ENCODE measurements at regions not wholly inside any gene's neighbourhood (a gene's known extent, or its start where the extent isn't known, plus 50 kb on each side); places are given as distances from the start of the nearest gene placed in this dataset.

DNA sequence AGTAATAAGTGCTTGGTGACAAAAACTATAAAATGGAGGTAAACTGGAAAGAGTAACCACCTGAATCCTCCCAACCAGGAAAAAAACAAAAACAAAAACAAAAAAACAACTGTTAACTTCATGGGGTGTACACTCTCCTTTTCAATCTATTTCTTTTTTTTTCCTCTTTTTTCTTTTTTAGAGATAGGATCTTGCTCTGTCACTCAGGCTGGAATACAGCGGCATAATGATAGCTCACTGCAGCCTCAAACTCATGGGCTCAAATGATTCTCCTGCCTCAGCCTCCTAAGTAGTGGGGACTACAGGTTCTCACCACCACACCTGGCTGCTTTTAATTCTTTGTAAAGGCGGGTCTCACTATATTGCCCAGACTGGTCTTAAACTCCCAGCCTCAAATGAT, 76.8 kb downstream of the PHLDA1 start:
- Histone ChIP-seq H3K9ac (ENCODE audit: insufficient read depth in 1 of 2, low read depth in 2 of 2, low read length in 2 of 2) (no peak overlapping the region), H3K9me1 (ENCODE audit: control insufficient read depth, insufficient read depth, low read length) (no peaks in the 10 kb centered on the region), H3K79me2 (ENCODE audit: control insufficient read depth, insufficient read depth, low read length) (no peaks in the 10 kb centered on the region), H3K36me3 (ENCODE audit: control insufficient read depth, insufficient read depth, low read length) (no peaks in the 10 kb centered on the region), H3K27ac (ENCODE audit: extremely low read depth, low read depth, low read length) (no peak overlapping the region), H3K4me1 (replicated peaks in 1 of 2; ENCODE audit: control insufficient read depth in 2 of 2, insufficient read depth in 2 of 2, low read length in 2 of 2) (peaks cover 0 to 19% of the 10 kb centered on the region in 2 experiments; a peak in 3 of 5 replicates), H2AFZ (ENCODE audit: low read depth, low read length) (no peak overlapping the region), H4K20me1 (replicated peaks; ENCODE audit: control insufficient read depth, insufficient read depth, low read length) (no peaks in the 10 kb centered on the region), H3K4me2 (ENCODE audit: insufficient read depth, low read length) (no peak overlapping the region), H3K27me3 (ENCODE audit: control insufficient read depth in 2 of 2, insufficient read depth in 2 of 2, low read length in 2 of 2) (no peaks in the 10 kb centered on the region), H3K4me3 (no peak overlapping the region), H3K9me3 (replicated peaks; ENCODE audit: control insufficient read depth, insufficient read depth, low read depth, low read length) (no peaks in the 10 kb centered on the region)
- in situ Hi-C loops (cut with MboI) (no loop called here), intact Hi-C loops (cut with micrococcal nuclease) (loop anchor here (5.0 kb wide), 1 partner anchor 78 kb away; the partner anchor contains the start of gene PHLDA1)
- ATAC-seq, result peak; percentile 46
- peak; percentile 35 for FAIRE-seq
- BruUV-seq (replicated peaks), result no TSS peak
- no peak for DNase-seq (ENCODE audit: extremely low read depth in 1 of 4, low spot score in 3 of 4)
- TF ChIP-seq KDM1A (IDR thresholded peaks at IDR 0.05), result 0 out of 4 replicates have a peak, but pooled peaks of 1 of the 2 experiments have one; percentile 11
- TF ChIP-seq NBN (IDR thresholded peaks at IDR 0.05; ENCODE audit: low read depth), result no peak
- TF ChIP-seq, protein P1, sequence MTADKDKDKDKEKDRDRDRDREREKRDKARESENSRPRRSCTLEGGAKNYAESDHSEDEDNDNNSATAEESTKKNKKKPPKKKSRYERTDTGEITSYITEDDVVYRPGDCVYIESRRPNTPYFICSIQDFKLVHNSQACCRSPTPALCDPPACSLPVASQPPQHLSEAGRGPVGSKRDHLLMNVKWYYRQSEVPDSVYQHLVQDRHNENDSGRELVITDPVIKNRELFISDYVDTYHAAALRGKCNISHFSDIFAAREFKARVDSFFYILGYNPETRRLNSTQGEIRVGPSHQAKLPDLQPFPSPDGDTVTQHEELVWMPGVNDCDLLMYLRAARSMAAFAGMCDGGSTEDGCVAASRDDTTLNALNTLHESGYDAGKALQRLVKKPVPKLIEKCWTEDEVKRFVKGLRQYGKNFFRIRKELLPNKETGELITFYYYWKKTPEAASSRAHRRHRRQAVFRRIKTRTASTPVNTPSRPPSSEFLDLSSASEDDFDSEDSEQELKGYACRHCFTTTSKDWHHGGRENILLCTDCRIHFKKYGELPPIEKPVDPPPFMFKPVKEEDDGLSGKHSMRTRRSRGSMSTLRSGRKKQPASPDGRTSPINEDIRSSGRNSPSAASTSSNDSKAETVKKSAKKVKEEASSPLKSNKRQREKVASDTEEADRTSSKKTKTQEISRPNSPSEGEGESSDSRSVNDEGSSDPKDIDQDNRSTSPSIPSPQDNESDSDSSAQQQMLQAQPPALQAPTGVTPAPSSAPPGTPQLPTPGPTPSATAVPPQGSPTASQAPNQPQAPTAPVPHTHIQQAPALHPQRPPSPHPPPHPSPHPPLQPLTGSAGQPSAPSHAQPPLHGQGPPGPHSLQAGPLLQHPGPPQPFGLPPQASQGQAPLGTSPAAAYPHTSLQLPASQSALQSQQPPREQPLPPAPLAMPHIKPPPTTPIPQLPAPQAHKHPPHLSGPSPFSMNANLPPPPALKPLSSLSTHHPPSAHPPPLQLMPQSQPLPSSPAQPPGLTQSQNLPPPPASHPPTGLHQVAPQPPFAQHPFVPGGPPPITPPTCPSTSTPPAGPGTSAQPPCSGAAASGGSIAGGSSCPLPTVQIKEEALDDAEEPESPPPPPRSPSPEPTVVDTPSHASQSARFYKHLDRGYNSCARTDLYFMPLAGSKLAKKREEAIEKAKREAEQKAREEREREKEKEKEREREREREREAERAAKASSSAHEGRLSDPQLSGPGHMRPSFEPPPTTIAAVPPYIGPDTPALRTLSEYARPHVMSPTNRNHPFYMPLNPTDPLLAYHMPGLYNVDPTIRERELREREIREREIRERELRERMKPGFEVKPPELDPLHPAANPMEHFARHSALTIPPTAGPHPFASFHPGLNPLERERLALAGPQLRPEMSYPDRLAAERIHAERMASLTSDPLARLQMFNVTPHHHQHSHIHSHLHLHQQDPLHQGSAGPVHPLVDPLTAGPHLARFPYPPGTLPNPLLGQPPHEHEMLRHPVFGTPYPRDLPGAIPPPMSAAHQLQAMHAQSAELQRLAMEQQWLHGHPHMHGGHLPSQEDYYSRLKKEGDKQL (CRISPR knock-in tag; IDR thresholded peaks at IDR 0.05; ENCODE audit: borderline replicate concordance), result no peak
- TF ChIP-seq, protein P2, sequence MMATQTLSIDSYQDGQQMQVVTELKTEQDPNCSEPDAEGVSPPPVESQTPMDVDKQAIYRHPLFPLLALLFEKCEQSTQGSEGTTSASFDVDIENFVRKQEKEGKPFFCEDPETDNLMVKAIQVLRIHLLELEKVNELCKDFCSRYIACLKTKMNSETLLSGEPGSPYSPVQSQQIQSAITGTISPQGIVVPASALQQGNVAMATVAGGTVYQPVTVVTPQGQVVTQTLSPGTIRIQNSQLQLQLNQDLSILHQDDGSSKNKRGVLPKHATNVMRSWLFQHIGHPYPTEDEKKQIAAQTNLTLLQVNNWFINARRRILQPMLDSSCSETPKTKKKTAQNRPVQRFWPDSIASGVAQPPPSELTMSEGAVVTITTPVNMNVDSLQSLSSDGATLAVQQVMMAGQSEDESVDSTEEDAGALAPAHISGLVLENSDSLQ (IDR thresholded peaks at IDR 0.05), result peak; percentile 93
- 0 out of 2 replicates have a peak, but pooled peaks have one; percentile 19 for TF ChIP-seq SMARCA4 (IDR thresholded peaks at IDR 0.05)
- 0 out of 2 replicates have a peak, but pooled peaks have one; percentile 14 for TF ChIP-seq NFE2 (IDR thresholded peaks at IDR 0.05; ENCODE audit: low read depth)
- TF ChIP-seq, protein P3, sequence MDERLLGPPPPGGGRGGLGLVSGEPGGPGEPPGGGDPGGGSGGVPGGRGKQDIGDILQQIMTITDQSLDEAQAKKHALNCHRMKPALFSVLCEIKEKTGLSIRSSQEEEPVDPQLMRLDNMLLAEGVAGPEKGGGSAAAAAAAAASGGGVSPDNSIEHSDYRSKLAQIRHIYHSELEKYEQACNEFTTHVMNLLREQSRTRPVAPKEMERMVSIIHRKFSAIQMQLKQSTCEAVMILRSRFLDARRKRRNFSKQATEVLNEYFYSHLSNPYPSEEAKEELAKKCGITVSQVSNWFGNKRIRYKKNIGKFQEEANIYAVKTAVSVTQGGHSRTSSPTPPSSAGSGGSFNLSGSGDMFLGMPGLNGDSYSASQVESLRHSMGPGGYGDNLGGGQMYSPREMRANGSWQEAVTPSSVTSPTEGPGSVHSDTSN (CRISPR knock-in tag; IDR thresholded peaks at IDR 0.05; ENCODE audit: low read depth), result peak; percentile 59
- TF ChIP-seq, protein P3 (tag; conservative IDR thresholded peaks at IDR 0.05; ENCODE audit: low read depth), result 0 out of 2 replicates have a peak, but pooled peaks have one; percentile 29
- peak; percentile 25 for TF ChIP-seq MEIS2 (IDR thresholded peaks at IDR 0.05; ENCODE audit: partially characterized antibody)
- CTCF ChIA-PET (ENCODE audit: low intra/inter-chr PET ratio), result no interaction called here
- POLR2A ChIA-PET, result interaction anchor here (0.7 kb wide), 1 partner anchor 10 kb away, joined by 3 read pairs; no protein-coding TSS in a partner anchor
- 21% methylated on average over 2 of the region's 2 CpGs for WGBS (ENCODE audit: insufficient coverage, low coverage, missing lambda C conversion rate)
